ENCODE measurements at regions not wholly inside any gene's neighbourhood (a gene's known extent, or its start where the extent isn't known, plus 50 kb on each side); places are given as distances from the start of the nearest gene placed in this dataset.

DNA sequence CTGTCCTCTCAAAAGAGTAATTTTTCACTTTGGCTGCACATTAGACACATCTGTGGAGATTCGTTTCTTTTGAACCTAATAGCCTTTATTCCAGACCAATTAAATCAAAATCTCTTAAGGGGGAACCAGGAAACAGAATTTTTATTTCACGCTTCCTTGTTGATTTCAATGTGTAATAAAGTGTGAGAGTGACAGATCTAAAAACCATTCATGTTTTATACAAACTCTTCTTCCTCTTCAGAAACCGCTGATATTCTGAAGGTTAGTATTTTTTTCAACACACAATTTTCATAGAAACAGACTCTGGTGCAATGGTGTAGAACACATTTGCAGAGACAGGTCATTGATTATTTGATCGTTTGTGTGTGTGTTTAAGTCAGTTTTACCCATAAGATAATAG, 1469.8 kb downstream of the EFNA5 start:
- TF ChIP-seq, protein P1, sequence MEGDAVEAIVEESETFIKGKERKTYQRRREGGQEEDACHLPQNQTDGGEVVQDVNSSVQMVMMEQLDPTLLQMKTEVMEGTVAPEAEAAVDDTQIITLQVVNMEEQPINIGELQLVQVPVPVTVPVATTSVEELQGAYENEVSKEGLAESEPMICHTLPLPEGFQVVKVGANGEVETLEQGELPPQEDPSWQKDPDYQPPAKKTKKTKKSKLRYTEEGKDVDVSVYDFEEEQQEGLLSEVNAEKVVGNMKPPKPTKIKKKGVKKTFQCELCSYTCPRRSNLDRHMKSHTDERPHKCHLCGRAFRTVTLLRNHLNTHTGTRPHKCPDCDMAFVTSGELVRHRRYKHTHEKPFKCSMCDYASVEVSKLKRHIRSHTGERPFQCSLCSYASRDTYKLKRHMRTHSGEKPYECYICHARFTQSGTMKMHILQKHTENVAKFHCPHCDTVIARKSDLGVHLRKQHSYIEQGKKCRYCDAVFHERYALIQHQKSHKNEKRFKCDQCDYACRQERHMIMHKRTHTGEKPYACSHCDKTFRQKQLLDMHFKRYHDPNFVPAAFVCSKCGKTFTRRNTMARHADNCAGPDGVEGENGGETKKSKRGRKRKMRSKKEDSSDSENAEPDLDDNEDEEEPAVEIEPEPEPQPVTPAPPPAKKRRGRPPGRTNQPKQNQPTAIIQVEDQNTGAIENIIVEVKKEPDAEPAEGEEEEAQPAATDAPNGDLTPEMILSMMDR (IDR thresholded peaks at IDR 0.05) = no peak
- no peak for TF ChIP-seq POLR2A (IDR thresholded peaks at IDR 0.05)
